Endothelial cell of umbilical vein (primary cell): ENCODE measurements at regions not wholly inside any gene's neighbourhood (a gene's known extent, or its start where the extent isn't known, plus 50 kb on each side); places are given as distances from the start of the nearest gene placed in this dataset.

Source experiments
- EZH2 ChIP-seq: IDR thresholded peaks from 2 replicates; pipeline ENCODE4 v1.6.1; 2012; ENCODE audit warnings: borderline replicate concordance, low read depth, mild to moderate bottlenecking, moderate library complexity, low read length, inconsistent platforms; ENCODE audit not compliant: severe bottlenecking
- MYC ChIP-seq: IDR thresholded peaks from one replicate; pipeline ENCODE4 v1.6.1; 2011; ENCODE audit warnings: mild to moderate bottlenecking, low read depth, low read length
- TF ChIP-seq, protein P1 (sequence below), 2 donors: IDR thresholded peaks; 1 replicate in 1 of 2; 2 replicates in 1 of 2; pipeline ENCODE4 v1.5.1; 2011; ENCODE audit warnings: low read length in 2 of 2, mild to moderate bottlenecking in 2 of 2, moderate library complexity in 2 of 2, control low read depth in 1 of 2, inconsistent platforms in 1 of 2, low read depth in 1 of 2; ENCODE audit not compliant: insufficient read depth in 1 of 2; ENCODE audit errors: extremely low read depth in 1 of 2

DNA sequence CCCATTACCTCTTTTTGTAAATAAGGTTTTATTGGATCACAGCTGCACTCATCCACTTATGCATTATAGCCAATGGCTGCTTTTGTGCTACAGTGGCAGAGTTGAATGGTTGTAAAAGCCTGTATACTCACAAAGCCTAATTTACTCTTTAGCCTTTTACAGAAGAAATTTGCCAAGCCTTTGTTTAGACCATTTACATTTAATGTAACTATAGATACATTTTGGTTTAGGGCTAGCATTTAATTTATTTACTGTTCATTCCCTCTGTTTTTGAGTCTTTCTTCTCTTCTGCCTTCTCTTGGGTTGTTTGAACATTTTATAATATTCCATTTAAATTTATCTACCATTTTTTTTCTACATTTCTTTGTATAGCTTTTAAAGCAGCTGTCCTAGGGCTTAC, 217.1 kb upstream of the AMIGO2 start:
- TF ChIP-seq, protein P1, sequence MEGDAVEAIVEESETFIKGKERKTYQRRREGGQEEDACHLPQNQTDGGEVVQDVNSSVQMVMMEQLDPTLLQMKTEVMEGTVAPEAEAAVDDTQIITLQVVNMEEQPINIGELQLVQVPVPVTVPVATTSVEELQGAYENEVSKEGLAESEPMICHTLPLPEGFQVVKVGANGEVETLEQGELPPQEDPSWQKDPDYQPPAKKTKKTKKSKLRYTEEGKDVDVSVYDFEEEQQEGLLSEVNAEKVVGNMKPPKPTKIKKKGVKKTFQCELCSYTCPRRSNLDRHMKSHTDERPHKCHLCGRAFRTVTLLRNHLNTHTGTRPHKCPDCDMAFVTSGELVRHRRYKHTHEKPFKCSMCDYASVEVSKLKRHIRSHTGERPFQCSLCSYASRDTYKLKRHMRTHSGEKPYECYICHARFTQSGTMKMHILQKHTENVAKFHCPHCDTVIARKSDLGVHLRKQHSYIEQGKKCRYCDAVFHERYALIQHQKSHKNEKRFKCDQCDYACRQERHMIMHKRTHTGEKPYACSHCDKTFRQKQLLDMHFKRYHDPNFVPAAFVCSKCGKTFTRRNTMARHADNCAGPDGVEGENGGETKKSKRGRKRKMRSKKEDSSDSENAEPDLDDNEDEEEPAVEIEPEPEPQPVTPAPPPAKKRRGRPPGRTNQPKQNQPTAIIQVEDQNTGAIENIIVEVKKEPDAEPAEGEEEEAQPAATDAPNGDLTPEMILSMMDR (IDR thresholded peaks at IDR 0.05; ENCODE audit: extremely low read depth in 1 of 2, insufficient read depth in 1 of 2, low read depth in 1 of 2, low read length in 2 of 2) = no peak
- no peak for TF ChIP-seq EZH2
- TF ChIP-seq MYC = no peak
